BLaER1 treated with 17β-estradiol and CSF1 and Interleukin-3, amounts not matched to agents 10 nM and 100 nM (cell line): ENCODE measurements at regions not wholly inside any gene's neighbourhood (a gene's known extent, or its start where the extent isn't known, plus 50 kb on each side); places are given as distances from the start of the nearest gene placed in this dataset.
A peak's percentile ranks its signal among the peaks of the same experiment; 100 is the strongest.

ENCODE experiments used
- H3K27ac ChIP-seq, 11 experiments: shearing (Covaris generic); formaldehyde crosslinking; 2 replicates each; pipeline ENCODE4 v1.8.1; 2022
- H3K27me3 ChIP-seq, 11 experiments: shearing (Covaris generic); formaldehyde crosslinking; 2 replicates each; pipeline ENCODE4 v1.8.1; 2022
- H3K36me3 ChIP-seq, 11 experiments: shearing (Covaris generic); formaldehyde crosslinking; 2 replicates each; pipeline ENCODE4 v1.8.1; 2022
- H3K4me1 ChIP-seq, 10 experiments: shearing (Covaris generic); formaldehyde crosslinking; 2 replicates each; pipeline ENCODE4 v1.8.1; 2022
- H3K4me2 ChIP-seq, 11 experiments: shearing (Covaris generic); formaldehyde crosslinking; 2 replicates each; pipeline ENCODE4 v1.8.1; 2022
- H3K4me3 ChIP-seq, 10 experiments: shearing (Covaris generic); formaldehyde crosslinking; 2 replicates each; pipeline ENCODE4 v1.8.1; 2022
- H3K9ac ChIP-seq, 11 experiments: shearing (Covaris generic); formaldehyde crosslinking; 2 replicates each; pipeline ENCODE4 v1.8.1; 2022
- H3K9me3 ChIP-seq, 11 experiments: shearing (Covaris generic); formaldehyde crosslinking; replicated peaks in 1 of 11; 2 replicates each; pipeline ENCODE4 v1.8.1; 2022
- H4K20me1 ChIP-seq, 11 experiments: shearing (Covaris generic); formaldehyde crosslinking; 2 replicates each; pipeline ENCODE4 v1.8.1; 2022
- Cebpa-rat ChIP-seq, 11 experiments: shearing (Covaris generic); IDR thresholded peaks; 2 replicates each; pipeline ENCODE4 v1.8.1; 2022

DNA sequence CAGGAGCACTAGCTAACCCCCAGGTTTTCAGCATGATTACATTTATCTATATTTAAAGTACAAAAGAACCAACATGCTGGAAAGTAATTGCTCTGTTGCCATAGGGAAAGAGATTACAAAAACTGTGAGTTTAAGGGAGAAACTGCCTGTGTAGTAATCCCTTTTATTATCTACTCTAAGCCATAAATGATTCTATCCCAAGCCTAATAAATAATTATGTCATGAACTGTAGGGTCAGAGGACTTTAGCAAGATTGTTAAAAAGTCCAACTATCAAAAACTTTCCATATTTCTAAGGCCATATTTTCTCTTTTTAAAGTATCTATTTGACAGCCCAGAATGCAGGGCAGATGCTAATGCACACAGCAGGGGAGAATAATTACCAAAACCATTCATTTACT lies 573.8 kb upstream of the MIR17HG start:
- H3K9me3 ChIP-seq = no peaks in the 10 kb centered on the region
- H3K4me1 ChIP-seq = peaks cover 0 to 5% (median 0%) of the 10 kb centered on the region in 10 experiments; a peak in 1 of 20 replicates
- H3K27ac ChIP-seq = no peak overlapping the region
- H3K9ac ChIP-seq = no peak overlapping the region
- H3K27me3 ChIP-seq = no peaks in the 10 kb centered on the region
- TF ChIP-seq Cebpa-rat (IDR thresholded peaks at IDR 0.05) = no peak
- no peaks in the 10 kb centered on the region for H4K20me1 ChIP-seq
- no peak overlapping the region for H3K4me3 ChIP-seq
- no peaks in the 10 kb centered on the region for H3K36me3 ChIP-seq
- no peak overlapping the region for H3K4me2 ChIP-seq

DNA sequence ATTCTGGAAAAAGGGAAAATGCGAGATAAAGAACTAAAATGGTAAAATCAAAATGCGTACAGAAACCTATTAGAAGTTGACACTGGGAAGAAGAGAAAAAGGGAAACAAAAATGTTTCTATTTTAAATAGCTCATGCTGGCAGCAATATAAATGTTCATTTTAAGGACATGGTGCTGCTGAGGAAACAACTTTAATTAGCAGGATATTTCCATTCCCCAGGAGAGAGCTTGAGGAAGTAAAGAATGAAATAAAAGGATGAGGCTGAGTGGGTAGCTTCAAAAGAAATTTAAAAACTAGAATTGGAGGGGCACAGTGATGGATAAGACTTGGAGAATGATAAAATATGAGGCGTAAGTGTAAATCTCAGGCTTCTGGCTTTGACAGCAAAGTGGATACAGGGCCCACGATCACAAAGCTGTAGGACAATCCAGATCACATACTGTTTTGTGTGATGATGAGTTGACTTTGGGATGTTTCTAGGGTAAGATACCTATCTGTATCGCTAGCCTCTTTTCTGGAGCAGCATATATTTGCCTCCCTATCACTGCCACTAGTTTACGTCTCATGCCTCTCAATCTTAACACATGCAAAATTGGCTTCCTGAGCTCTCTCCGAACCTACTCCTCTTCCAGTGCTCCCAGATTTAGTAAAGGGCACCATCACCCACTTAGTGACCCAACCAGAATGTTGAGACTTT lies 571.3 kb upstream of the MIR17HG start:
- Histone ChIP-seq H3K4me2 (0 out of 22 replicates have a peak overlapping the region, but pooled peaks of 1 of the 11 experiments have one; percentile 16), H3K36me3 (no peaks in the 10 kb centered on the region), H3K9ac (no peak overlapping the region), H3K27ac (no peak overlapping the region), H4K20me1 (no peaks in the 10 kb centered on the region), H3K27me3 (no peaks in the 10 kb centered on the region), H3K9me3 (no peaks in the 10 kb centered on the region), H3K4me1 (peaks cover 0 to 5% (median 0%) of the 10 kb centered on the region in 10 experiments; a peak in 1 of 20 replicates), H3K4me3 (no peak overlapping the region)
- no peak for TF ChIP-seq Cebpa-rat (IDR thresholded peaks at IDR 0.05)

DNA sequence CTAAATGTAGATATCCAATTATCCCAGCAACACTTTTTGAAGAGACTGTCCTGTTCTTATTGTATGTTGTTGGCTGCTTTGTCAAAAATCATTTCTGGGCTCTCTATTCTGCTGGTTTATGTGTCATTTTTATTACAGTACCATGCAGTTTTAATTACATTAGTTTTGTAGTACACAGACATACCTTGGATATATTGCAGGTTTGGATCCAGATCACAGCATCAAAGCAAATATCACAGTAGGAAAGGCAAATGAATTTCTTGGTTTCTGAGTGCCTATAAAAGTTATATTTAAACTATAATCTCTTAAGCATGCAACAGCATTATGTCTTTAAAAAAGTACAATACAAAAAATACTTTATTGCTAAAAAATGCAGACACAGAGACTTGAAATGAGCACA lies 564.2 kb upstream of the MIR17HG start:
- H3K27ac ChIP-seq = no peak overlapping the region
- H3K36me3 ChIP-seq = no peaks in the 10 kb centered on the region
- H3K9me3 ChIP-seq = peaks cover 0 to 12% (median 0%) of the 10 kb centered on the region in 11 experiments; a peak in 6 of 22 replicates
- no peak overlapping the region for H3K9ac ChIP-seq
- no peak overlapping the region for H3K4me2 ChIP-seq
- H4K20me1 ChIP-seq = no peaks in the 10 kb centered on the region
- H3K27me3 ChIP-seq = no peaks in the 10 kb centered on the region
- H3K4me1 ChIP-seq = no peaks in the 10 kb centered on the region
- TF ChIP-seq Cebpa-rat (IDR thresholded peaks at IDR 0.05) = no peak
- H3K4me3 ChIP-seq = no peak overlapping the region

DNA sequence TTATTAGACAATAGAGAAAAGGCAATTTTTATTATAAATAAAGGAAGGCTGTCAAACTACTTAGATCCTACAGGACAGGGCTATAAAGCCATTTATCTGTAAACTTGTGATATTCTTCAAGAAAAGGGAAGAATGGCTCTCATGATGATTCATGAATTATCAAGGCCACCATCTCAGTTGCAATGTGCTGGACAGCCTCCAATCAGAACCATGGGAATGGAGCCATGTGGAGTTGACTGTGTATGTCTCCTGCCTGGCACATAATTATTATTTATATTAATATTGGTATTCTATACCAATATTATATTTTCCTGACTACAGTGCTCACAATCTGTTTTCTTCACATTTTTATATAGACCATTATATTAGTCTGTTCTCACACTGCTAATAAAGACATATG lies 560.5 kb upstream of the MIR17HG start:
- Histone ChIP-seq H3K4me2 (no peak overlapping the region), H4K20me1 (no peaks in the 10 kb centered on the region), H3K4me3 (no peak overlapping the region), H3K9me3 (peaks cover 0 to 12% (median 0%) of the 10 kb centered on the region in 11 experiments; a peak in 6 of 22 replicates), H3K27ac (no peak overlapping the region), H3K36me3 (no peaks in the 10 kb centered on the region), H3K27me3 (no peaks in the 10 kb centered on the region), H3K4me1 (no peaks in the 10 kb centered on the region), H3K9ac (no peak overlapping the region)
- no peak for TF ChIP-seq Cebpa-rat (IDR thresholded peaks at IDR 0.05)

DNA sequence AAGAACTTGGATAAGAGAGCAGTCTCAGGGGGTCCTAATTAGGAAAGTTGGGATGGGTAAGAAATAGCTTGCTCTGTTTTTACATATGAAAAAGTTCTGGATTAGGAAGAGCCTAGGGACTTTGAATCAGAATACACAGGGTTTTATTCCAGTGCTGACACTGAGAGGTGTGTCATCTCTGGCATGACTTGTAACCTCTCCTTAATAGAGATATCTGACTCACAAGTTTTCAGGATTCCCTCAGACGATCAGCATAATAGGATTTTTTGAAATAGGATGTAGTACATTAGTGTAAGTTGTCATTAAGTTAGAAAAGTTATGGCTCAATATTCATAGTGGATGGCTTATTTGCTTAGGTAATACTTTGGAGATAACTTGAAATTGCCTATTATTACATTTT lies 555.2 kb upstream of the MIR17HG start:
- TF ChIP-seq Cebpa-rat (IDR thresholded peaks at IDR 0.05) = no peak
- H3K4me1 ChIP-seq = peaks cover 0 to 2% (median 0%) of the 10 kb centered on the region in 10 experiments; a peak in 4 of 20 replicates
- H3K4me2 ChIP-seq = no peak overlapping the region
- H3K9ac ChIP-seq = no peak overlapping the region
- no peaks in the 10 kb centered on the region for H3K27me3 ChIP-seq
- no peak overlapping the region for H3K27ac ChIP-seq
- H4K20me1 ChIP-seq = no peaks in the 10 kb centered on the region
- H3K36me3 ChIP-seq = no peaks in the 10 kb centered on the region
- no peak overlapping the region for H3K4me3 ChIP-seq
- peaks cover 0 to 6% (median 0%) of the 10 kb centered on the region in 11 experiments; a peak in 6 of 22 replicates for H3K9me3 ChIP-seq

DNA sequence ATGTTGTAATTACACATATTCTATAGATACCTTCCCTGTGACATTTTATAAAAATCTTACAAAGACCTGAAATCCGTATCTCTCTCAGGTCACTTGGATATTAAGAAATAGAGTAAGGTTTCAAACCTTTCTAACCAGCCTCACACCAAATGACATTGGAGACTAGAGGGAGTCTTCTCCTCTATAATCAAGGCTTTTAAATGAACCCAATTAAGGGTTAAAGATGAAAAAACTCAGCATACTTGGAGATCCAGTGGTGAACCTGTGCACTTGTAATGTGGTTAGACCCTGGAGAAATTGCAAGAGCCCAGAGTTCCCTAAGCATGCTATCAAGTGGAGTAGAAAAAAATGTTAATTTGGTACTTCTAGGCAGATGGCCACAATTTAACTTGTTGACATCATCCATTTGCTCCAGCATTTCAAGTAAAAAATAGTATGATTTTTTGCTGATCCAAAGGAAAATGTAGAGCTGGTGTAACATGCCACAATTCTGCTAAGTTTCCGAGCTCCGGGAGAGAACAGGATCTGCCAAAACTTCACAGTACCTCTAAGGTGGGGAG lies 554.1 kb upstream of the MIR17HG start:
- Histone ChIP-seq H3K4me1 (peaks cover 0 to 12% (median 0%) of the 10 kb centered on the region in 10 experiments; a peak in 8 of 20 replicates), H3K9me3 (no peaks in the 10 kb centered on the region), H3K36me3 (no peaks in the 10 kb centered on the region), H3K4me2 (no peak overlapping the region), H4K20me1 (no peaks in the 10 kb centered on the region), H3K27me3 (no peaks in the 10 kb centered on the region), H3K27ac (no peak overlapping the region), H3K4me3 (no peak overlapping the region), H3K9ac (no peak overlapping the region)
- TF ChIP-seq Cebpa-rat (IDR thresholded peaks at IDR 0.05) = no peak

DNA sequence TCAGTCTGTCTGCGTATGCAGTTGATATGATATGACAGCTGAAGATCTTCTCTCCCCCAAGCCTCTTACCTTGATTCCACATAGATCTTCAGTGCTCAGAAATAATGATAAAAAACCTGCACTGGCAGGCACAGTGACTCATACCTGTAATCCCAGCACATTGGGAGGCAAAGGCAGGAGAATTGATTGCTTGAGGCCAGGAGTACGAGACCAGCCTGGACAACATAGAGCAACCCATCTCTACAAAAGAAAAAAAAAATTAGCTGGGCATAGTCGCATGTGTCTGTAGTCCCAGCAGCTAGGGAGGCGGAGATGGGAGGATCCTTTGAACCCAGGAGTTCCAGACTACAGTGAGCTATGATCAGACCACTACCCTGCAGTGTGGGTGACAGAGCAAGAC lies 551.0 kb upstream of the MIR17HG start:
- Histone ChIP-seq H3K27ac (no peak overlapping the region), H4K20me1 (no peaks in the 10 kb centered on the region), H3K27me3 (no peaks in the 10 kb centered on the region), H3K4me2 (no peak overlapping the region), H3K4me3 (no peak overlapping the region), H3K9ac (no peak overlapping the region), H3K9me3 (no peaks in the 10 kb centered on the region), H3K4me1 (peaks cover 8 to 40% (median 13%) of the 10 kb centered on the region in 10 experiments; a peak in 19 of 20 replicates), H3K36me3 (no peaks in the 10 kb centered on the region)
- TF ChIP-seq Cebpa-rat (IDR thresholded peaks at IDR 0.05) = no peak

DNA sequence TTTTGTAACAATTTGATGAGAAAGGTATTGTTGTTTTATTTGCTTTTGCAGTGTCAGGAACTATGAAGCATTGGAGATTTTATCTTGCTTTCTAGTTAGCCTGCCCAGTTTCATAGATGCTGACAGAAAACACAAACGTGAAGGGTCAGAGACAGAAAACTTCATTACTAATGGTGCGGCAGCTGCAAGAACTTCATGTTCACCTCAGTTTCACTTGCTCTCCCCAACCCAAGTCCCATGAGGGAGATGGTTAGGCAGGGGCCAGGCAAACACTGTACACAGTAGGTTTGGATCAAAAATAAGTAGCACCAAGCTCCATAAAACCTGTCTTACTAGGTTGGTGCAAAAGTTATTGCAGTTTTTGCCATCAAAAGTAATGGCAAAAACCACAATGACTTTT lies 550.2 kb upstream of the MIR17HG start:
- H3K36me3 ChIP-seq = no peaks in the 10 kb centered on the region; a peak in 1 of 22 replicates
- TF ChIP-seq Cebpa-rat (IDR thresholded peaks at IDR 0.05) = no peak
- H3K9me3 ChIP-seq = no peaks in the 10 kb centered on the region
- no peak overlapping the region for H3K4me3 ChIP-seq
- H3K4me1 ChIP-seq = peaks cover 8 to 42% (median 13%) of the 10 kb centered on the region in 10 experiments; a peak in 19 of 20 replicates
- peak overlapping the region in 3 of 11 experiments; percentile 8 to 58 (median 49); a peak in 4 of 22 replicates for H3K4me2 ChIP-seq
- no peaks in the 10 kb centered on the region for H4K20me1 ChIP-seq
- no peak overlapping the region for H3K9ac ChIP-seq
- no peaks in the 10 kb centered on the region for H3K27me3 ChIP-seq
- H3K27ac ChIP-seq = no peak overlapping the region

DNA sequence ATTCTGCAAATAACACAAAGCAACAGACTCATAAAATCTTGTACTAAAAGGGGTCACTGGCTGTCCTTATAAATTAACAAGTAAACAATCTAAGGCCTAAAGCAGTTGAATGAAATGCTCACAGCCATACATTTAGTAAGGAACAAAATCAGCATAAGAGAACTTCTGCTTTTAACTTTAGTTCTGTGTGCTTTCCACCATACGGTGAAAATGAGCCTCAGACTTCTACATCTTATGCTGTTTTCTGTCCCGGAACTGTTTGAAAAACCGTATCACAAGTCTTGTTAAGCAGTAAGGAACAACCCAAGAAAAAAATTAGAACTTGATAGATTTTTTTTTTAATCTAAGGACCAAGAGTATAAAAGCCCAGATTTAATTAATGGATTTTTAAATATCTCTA lies 549.1 kb upstream of the MIR17HG start:
- H3K27me3 ChIP-seq = no peaks in the 10 kb centered on the region
- H3K9ac ChIP-seq = no peak overlapping the region
- no peak overlapping the region for H3K4me3 ChIP-seq
- no peak for TF ChIP-seq Cebpa-rat (IDR thresholded peaks at IDR 0.05)
- no peaks in the 10 kb centered on the region; a peak in 1 of 22 replicates for H3K36me3 ChIP-seq
- peaks cover 8 to 42% (median 13%) of the 10 kb centered on the region in 10 experiments; a peak in 19 of 20 replicates for H3K4me1 ChIP-seq
- peak overlapping the region in 3 of 11 experiments; percentile 8 to 58 (median 49); a peak in 5 of 22 replicates for H3K4me2 ChIP-seq
- peak overlapping the region in 1 of 11 experiments; percentile 32; a peak in 2 of 22 replicates for H3K27ac ChIP-seq
- no peaks in the 10 kb centered on the region for H4K20me1 ChIP-seq
- no peaks in the 10 kb centered on the region for H3K9me3 ChIP-seq
